SU-DHL-6 (cell line): ENCODE measurements at regions not wholly inside any gene's neighbourhood (a gene's known extent, or its start where the extent isn't known, plus 50 kb on each side); places are given as distances from the start of the nearest gene placed in this dataset.

ENCODE experiments used
- EZH2phosphoT487 ChIP-seq: fragments of 200-600 bp; sonication (generic), shearing (Covaris generic); conservative IDR thresholded peaks from 2 replicates; pipeline ENCODE4 v1.6.1; 2018; ENCODE audit warnings: mild to moderate bottlenecking, antibody characterized with exemption, low read length, moderate library complexity, mixed read lengths
- TF ChIP-seq, protein P1 (sequence below): fragments of 200-600 bp; sonication (generic); IDR thresholded peaks from one replicate; pipeline ENCODE4 v1.5.1; 2017; ENCODE audit warnings: antibody characterized with exemption, mild to moderate bottlenecking, low read length, moderate library complexity; ENCODE audit not compliant: insufficient read depth, poor library complexity, severe bottlenecking

DNA sequence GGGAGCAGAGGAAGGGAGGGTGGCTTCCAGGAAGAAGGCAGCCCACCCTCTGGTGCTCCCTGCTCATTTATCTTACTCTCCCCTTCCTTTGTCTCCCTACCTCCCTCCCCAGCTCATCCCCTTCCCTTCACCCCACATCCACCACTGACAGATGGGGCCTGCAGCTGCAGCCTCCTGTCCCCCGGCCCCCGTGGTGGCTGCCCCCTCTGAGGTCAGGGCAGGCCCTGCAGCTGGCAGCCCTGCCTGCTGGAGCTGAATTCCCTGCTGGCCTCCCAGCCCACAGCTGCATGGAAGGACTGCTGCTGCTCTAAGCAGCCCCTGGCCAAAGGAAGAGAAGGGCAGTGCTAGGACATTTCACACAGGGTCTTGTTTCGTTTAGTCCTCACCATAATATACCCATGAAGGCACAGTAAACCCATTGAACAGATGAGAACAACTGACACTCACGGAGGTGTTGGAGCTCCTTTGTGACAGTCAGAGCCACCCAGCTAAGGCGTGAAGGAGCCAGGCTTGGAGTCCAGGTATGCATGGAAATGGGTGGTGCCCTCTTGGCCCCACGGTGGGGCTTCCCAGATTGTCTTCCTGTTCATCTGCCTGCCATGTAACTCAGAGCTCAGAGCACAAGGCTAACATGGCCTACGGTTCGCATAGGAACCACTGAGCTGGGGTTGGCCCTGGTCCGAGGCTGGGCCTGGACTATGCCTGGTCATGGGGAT, 121.7 kb upstream of the PRR20G start:
- TF ChIP-seq, protein P1, sequence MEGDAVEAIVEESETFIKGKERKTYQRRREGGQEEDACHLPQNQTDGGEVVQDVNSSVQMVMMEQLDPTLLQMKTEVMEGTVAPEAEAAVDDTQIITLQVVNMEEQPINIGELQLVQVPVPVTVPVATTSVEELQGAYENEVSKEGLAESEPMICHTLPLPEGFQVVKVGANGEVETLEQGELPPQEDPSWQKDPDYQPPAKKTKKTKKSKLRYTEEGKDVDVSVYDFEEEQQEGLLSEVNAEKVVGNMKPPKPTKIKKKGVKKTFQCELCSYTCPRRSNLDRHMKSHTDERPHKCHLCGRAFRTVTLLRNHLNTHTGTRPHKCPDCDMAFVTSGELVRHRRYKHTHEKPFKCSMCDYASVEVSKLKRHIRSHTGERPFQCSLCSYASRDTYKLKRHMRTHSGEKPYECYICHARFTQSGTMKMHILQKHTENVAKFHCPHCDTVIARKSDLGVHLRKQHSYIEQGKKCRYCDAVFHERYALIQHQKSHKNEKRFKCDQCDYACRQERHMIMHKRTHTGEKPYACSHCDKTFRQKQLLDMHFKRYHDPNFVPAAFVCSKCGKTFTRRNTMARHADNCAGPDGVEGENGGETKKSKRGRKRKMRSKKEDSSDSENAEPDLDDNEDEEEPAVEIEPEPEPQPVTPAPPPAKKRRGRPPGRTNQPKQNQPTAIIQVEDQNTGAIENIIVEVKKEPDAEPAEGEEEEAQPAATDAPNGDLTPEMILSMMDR: no peak
- TF ChIP-seq EZH2phosphoT487: no peak
